ENCODE measurements at regions not wholly inside any gene's neighbourhood (a gene's known extent, or its start where the extent isn't known, plus 50 kb on each side); places are given as distances from the start of the nearest gene placed in this dataset.

DNA sequence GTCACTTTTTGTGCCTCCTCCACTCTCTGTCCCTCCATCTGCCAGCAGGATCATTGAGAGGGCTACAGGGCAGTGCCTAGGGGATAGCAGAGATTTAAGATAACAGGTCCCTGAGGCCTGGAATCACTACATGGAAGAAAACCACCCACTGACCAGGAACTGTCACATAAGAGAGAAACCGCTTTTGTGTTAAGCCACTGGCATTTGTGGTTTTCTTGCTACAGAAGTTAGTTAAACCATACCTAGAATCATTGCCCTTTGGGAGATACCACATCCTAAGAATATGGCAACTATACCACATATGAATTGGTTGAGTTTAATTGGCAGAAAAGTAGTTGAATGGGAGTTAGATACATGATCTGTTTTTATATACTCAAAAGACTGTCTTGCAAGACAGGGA, 112.8 kb upstream of the LPP start:
- TF ChIP-seq ZNF76 (tag by site-specific recombination; IDR thresholded peaks at IDR 0.05; ENCODE audit: borderline replicate concordance, low read depth) (no peak), ZNF558 (tag by site-specific recombination; IDR thresholded peaks at IDR 0.05) (no peak), REPIN1 (tag by site-specific recombination; IDR thresholded peaks at IDR 0.05; ENCODE audit: low read depth) (no peak), ZNF670 (tag by site-specific recombination; IDR thresholded peaks at IDR 0.05; ENCODE audit: low read depth) (no peak), SP2 (tag by site-specific recombination; IDR thresholded peaks at IDR 0.05) (no peak), ZNF350 (tag by site-specific recombination; IDR thresholded peaks at IDR 0.05) (no peak), YY1 (tag by site-specific recombination; IDR thresholded peaks at IDR 0.05) (no peak), KLF7 (tag by site-specific recombination; IDR thresholded peaks at IDR 0.05; ENCODE audit: borderline replicate concordance) (no peak), ZNF214 (tag by site-specific recombination; IDR thresholded peaks at IDR 0.05; ENCODE audit: borderline replicate concordance) (no peak)
- TF ChIP-seq, protein P1, sequence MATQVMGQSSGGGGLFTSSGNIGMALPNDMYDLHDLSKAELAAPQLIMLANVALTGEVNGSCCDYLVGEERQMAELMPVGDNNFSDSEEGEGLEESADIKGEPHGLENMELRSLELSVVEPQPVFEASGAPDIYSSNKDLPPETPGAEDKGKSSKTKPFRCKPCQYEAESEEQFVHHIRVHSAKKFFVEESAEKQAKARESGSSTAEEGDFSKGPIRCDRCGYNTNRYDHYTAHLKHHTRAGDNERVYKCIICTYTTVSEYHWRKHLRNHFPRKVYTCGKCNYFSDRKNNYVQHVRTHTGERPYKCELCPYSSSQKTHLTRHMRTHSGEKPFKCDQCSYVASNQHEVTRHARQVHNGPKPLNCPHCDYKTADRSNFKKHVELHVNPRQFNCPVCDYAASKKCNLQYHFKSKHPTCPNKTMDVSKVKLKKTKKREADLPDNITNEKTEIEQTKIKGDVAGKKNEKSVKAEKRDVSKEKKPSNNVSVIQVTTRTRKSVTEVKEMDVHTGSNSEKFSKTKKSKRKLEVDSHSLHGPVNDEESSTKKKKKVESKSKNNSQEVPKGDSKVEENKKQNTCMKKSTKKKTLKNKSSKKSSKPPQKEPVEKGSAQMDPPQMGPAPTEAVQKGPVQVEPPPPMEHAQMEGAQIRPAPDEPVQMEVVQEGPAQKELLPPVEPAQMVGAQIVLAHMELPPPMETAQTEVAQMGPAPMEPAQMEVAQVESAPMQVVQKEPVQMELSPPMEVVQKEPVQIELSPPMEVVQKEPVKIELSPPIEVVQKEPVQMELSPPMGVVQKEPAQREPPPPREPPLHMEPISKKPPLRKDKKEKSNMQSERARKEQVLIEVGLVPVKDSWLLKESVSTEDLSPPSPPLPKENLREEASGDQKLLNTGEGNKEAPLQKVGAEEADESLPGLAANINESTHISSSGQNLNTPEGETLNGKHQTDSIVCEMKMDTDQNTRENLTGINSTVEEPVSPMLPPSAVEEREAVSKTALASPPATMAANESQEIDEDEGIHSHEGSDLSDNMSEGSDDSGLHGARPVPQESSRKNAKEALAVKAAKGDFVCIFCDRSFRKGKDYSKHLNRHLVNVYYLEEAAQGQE (tag by site-specific recombination; IDR thresholded peaks at IDR 0.05) = no peak
- TF ChIP-seq, protein P2, sequence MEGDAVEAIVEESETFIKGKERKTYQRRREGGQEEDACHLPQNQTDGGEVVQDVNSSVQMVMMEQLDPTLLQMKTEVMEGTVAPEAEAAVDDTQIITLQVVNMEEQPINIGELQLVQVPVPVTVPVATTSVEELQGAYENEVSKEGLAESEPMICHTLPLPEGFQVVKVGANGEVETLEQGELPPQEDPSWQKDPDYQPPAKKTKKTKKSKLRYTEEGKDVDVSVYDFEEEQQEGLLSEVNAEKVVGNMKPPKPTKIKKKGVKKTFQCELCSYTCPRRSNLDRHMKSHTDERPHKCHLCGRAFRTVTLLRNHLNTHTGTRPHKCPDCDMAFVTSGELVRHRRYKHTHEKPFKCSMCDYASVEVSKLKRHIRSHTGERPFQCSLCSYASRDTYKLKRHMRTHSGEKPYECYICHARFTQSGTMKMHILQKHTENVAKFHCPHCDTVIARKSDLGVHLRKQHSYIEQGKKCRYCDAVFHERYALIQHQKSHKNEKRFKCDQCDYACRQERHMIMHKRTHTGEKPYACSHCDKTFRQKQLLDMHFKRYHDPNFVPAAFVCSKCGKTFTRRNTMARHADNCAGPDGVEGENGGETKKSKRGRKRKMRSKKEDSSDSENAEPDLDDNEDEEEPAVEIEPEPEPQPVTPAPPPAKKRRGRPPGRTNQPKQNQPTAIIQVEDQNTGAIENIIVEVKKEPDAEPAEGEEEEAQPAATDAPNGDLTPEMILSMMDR (tag by site-specific recombination; IDR thresholded peaks at IDR 0.05) = no peak
- TF ChIP-seq, protein P3, sequence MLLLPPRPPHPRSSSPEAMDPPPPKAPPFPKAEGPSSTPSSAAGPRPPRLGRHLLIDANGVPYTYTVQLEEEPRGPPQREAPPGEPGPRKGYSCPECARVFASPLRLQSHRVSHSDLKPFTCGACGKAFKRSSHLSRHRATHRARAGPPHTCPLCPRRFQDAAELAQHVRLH (tag by site-specific recombination; IDR thresholded peaks at IDR 0.05) = no peak
- TF ChIP-seq, protein P4, sequence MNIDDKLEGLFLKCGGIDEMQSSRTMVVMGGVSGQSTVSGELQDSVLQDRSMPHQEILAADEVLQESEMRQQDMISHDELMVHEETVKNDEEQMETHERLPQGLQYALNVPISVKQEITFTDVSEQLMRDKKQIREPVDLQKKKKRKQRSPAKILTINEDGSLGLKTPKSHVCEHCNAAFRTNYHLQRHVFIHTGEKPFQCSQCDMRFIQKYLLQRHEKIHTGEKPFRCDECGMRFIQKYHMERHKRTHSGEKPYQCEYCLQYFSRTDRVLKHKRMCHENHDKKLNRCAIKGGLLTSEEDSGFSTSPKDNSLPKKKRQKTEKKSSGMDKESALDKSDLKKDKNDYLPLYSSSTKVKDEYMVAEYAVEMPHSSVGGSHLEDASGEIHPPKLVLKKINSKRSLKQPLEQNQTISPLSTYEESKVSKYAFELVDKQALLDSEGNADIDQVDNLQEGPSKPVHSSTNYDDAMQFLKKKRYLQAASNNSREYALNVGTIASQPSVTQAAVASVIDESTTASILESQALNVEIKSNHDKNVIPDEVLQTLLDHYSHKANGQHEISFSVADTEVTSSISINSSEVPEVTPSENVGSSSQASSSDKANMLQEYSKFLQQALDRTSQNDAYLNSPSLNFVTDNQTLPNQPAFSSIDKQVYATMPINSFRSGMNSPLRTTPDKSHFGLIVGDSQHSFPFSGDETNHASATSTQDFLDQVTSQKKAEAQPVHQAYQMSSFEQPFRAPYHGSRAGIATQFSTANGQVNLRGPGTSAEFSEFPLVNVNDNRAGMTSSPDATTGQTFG (tag by site-specific recombination; IDR thresholded peaks at IDR 0.05; ENCODE audit: borderline replicate concordance) = no peak

Measured in HEK293 (cell line).